ENCODE measurements at regions not wholly inside any gene's neighbourhood (a gene's known extent, or its start where the extent isn't known, plus 50 kb on each side); places are given as distances from the start of the nearest gene placed in this dataset.

DNA sequence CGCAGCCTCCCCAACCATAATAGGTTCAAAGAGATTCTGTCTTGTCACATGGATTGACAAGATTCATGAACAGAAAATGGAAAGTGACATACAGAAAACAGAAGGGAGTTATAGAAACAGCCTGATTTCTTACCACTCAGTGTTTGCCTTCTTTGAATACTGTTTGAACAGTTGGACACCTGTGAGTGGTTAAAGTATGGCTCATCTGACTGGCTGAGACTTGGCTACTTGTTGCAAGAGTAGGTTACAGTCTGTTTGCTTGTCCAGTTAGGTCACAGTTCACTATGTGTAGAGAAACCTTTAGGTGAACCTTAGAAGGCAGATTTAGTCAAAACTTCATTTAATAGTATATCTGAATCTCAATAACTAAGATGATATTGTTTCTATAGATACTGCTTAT lies 1003.9 kb upstream of the EPHA6 start:
- ChIA-PET CTCF (no interaction called here), POLR2A (no interaction called here)
- H3K9me3 ChIP-seq (ENCODE audit: control insufficient read depth, insufficient read depth, low read depth, low read length): no peaks in the 10 kb centered on the region
- no peaks in the 10 kb centered on the region for H3K4me1 ChIP-seq (ENCODE audit: control insufficient read depth, insufficient read depth, low read length)
- TF ChIP-seq ZNF202 (tag by site-specific recombination; IDR thresholded peaks at IDR 0.05; ENCODE audit: borderline replicate concordance) (no peak), REPIN1 (tag by site-specific recombination; IDR thresholded peaks at IDR 0.05; ENCODE audit: low read depth) (no peak)
- H3K36me3 ChIP-seq (ENCODE audit: control insufficient read depth in 2 of 2, insufficient read depth in 1 of 2, low read length in 2 of 2): no peaks in the 10 kb centered on the region
- no peak overlapping the region for H3K27ac ChIP-seq (ENCODE audit: extremely low read depth, low read depth, low read length)
- no peak overlapping the region for H3K4me3 ChIP-seq (ENCODE audit: low read depth, low read length)

DNA sequence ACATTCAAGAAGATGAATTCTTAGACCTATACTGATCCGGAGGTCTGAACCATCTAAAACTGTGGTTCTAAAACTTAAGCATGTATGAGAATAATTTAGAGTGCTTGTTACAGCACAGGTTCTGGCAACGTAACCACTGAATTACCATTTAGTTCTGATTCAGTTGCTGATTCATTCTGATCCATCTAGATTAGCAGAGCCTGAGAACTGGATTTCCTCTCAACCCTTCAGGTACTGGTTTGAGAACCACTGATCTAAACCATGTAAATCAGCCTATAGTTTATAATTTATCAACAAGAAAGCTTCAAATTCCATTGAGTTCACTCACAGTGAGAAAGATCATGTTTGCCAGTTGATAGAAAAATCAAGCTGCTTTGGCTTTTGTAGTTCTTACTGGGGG lies 1001.1 kb upstream of the EPHA6 start:
- ChIA-PET POLR2A (no interaction called here), CTCF (no interaction called here)
- Histone ChIP-seq H3K4me1 (ENCODE audit: control insufficient read depth, insufficient read depth, low read length) (no peaks in the 10 kb centered on the region), H3K9me3 (ENCODE audit: control insufficient read depth, insufficient read depth, low read depth, low read length) (no peaks in the 10 kb centered on the region), H3K4me3 (ENCODE audit: low read depth, low read length) (no peak overlapping the region), H3K27ac (ENCODE audit: extremely low read depth, low read depth, low read length) (no peak overlapping the region), H3K36me3 (ENCODE audit: control insufficient read depth in 2 of 2, insufficient read depth in 1 of 2, low read length in 2 of 2) (no peaks in the 10 kb centered on the region)
- TF ChIP-seq ZNF530 (tag by site-specific recombination; IDR thresholded peaks at IDR 0.05; ENCODE audit: low read depth) (no peak), ZFP3 (tag by site-specific recombination; IDR thresholded peaks at IDR 0.05; ENCODE audit: low read depth) (no peak), ZNF223 (tag by site-specific recombination; IDR thresholded peaks at IDR 0.05) (no peak), ZNF266 (tag by site-specific recombination; IDR thresholded peaks at IDR 0.05; ENCODE audit: low read depth) (no peak), ZNF777 (tag by site-specific recombination; IDR thresholded peaks at IDR 0.05; ENCODE audit: borderline replicate concordance) (no peak), GLI2 (tag by site-specific recombination; IDR thresholded peaks at IDR 0.05; ENCODE audit: borderline replicate concordance, low read depth) (no peak), ZNF155 (tag by site-specific recombination; IDR thresholded peaks at IDR 0.05) (no peak), ZNF776 (tag by site-specific recombination; IDR thresholded peaks at IDR 0.05; ENCODE audit: borderline replicate concordance) (no peak), ZNF501 (tag by site-specific recombination; IDR thresholded peaks at IDR 0.05) (no peak), ZSCAN23 (tag by site-specific recombination; IDR thresholded peaks at IDR 0.05) (no peak), MYNN (tag by site-specific recombination; IDR thresholded peaks at IDR 0.05; ENCODE audit: borderline replicate concordance) (no peak), ZNF610 (tag by site-specific recombination; IDR thresholded peaks at IDR 0.05; ENCODE audit: borderline replicate concordance) (no peak), TCF7L2 (IDR thresholded peaks at IDR 0.05; ENCODE audit: borderline replicate concordance, low read depth, low read length) (no peak), ZNF354C (tag by site-specific recombination; IDR thresholded peaks at IDR 0.05; ENCODE audit: borderline replicate concordance, low read depth) (no peak), REPIN1 (tag by site-specific recombination; IDR thresholded peaks at IDR 0.05; ENCODE audit: low read depth) (no peak), ZNF37A (tag by site-specific recombination; IDR thresholded peaks at IDR 0.05) (no peak), SP2 (tag by site-specific recombination; IDR thresholded peaks at IDR 0.05) (no peak), ZNF214 (tag by site-specific recombination; IDR thresholded peaks at IDR 0.05; ENCODE audit: borderline replicate concordance) (no peak)
- TF ChIP-seq, protein P1, sequence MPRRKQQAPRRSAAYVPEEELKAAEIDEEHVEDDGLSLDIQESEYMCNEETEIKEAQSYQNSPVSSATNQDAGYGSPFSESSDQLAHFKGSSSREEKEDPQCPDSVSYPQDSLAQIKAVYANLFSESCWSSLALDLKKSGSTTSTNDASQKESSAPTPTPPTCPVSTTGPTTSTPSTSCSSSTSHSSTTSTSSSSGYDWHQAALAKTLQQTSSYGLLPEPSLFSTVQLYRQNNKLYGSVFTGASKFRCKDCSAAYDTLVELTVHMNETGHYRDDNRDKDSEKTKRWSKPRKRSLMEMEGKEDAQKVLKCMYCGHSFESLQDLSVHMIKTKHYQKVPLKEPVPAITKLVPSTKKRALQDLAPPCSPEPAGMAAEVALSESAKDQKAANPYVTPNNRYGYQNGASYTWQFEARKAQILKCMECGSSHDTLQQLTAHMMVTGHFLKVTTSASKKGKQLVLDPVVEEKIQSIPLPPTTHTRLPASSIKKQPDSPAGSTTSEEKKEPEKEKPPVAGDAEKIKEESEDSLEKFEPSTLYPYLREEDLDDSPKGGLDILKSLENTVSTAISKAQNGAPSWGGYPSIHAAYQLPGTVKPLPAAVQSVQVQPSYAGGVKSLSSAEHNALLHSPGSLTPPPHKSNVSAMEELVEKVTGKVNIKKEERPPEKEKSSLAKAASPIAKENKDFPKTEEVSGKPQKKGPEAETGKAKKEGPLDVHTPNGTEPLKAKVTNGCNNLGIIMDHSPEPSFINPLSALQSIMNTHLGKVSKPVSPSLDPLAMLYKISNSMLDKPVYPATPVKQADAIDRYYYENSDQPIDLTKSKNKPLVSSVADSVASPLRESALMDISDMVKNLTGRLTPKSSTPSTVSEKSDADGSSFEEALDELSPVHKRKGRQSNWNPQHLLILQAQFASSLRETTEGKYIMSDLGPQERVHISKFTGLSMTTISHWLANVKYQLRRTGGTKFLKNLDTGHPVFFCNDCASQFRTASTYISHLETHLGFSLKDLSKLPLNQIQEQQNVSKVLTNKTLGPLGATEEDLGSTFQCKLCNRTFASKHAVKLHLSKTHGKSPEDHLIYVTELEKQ (tag by site-specific recombination; IDR thresholded peaks at IDR 0.05; ENCODE audit: borderline replicate concordance): no peak
- TF ChIP-seq, protein P2, sequence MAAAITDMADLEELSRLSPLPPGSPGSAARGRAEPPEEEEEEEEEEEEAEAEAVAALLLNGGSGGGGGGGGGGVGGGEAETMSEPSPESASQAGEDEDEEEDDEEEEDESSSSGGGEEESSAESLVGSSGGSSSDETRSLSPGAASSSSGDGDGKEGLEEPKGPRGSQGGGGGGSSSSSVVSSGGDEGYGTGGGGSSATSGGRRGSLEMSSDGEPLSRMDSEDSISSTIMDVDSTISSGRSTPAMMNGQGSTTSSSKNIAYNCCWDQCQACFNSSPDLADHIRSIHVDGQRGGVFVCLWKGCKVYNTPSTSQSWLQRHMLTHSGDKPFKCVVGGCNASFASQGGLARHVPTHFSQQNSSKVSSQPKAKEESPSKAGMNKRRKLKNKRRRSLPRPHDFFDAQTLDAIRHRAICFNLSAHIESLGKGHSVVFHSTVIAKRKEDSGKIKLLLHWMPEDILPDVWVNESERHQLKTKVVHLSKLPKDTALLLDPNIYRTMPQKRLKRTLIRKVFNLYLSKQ (tag by site-specific recombination; IDR thresholded peaks at IDR 0.05; ENCODE audit: borderline replicate concordance): no peak

Measured in HEK293 (cell line).